Retinal pigment epithelial cell (primary cell): ENCODE measurements at regions not wholly inside any gene's neighbourhood (a gene's known extent, or its start where the extent isn't known, plus 50 kb on each side); places are given as distances from the start of the nearest gene placed in this dataset.

Experiments used
- DNase-seq: peaks from one replicate; pipeline ENCODE4 v3.0.0-alpha.2; 2010; ENCODE audit warnings: low read depth
- H3K4me3 ChIP-seq: 2 replicates; pipeline ENCODE4 v1.5.1; 2011; ENCODE audit warnings: mild to moderate bottlenecking, low read length, control low read depth, moderate library complexity
- TF ChIP-seq, protein P1 (sequence below): conservative IDR thresholded peaks from 2 replicates; pipeline ENCODE4 v1.5.1; 2011; ENCODE audit warnings: low read depth, low read length, control low read depth, inconsistent platforms

GRCh38 chrX:150308532-150309157 is 54.5 kb upstream of the MAMLD1 start:
- TF ChIP-seq, protein P1, sequence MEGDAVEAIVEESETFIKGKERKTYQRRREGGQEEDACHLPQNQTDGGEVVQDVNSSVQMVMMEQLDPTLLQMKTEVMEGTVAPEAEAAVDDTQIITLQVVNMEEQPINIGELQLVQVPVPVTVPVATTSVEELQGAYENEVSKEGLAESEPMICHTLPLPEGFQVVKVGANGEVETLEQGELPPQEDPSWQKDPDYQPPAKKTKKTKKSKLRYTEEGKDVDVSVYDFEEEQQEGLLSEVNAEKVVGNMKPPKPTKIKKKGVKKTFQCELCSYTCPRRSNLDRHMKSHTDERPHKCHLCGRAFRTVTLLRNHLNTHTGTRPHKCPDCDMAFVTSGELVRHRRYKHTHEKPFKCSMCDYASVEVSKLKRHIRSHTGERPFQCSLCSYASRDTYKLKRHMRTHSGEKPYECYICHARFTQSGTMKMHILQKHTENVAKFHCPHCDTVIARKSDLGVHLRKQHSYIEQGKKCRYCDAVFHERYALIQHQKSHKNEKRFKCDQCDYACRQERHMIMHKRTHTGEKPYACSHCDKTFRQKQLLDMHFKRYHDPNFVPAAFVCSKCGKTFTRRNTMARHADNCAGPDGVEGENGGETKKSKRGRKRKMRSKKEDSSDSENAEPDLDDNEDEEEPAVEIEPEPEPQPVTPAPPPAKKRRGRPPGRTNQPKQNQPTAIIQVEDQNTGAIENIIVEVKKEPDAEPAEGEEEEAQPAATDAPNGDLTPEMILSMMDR: no peak
- no peak for DNase-seq
- H3K4me3 ChIP-seq: no peak overlapping the region

- H3K4me3 ChIP-seq: no peak overlapping the region
- DNase-seq: no peak
- TF ChIP-seq, protein P1: no peak
Measured at GRCh38 chrX:150310417-150310816, 52.7 kb upstream of the MAMLD1 start.

- no peak for DNase-seq
- H3K4me3 ChIP-seq: no peak overlapping the region
- TF ChIP-seq, protein P1: no peak
Measured at GRCh38 chrX:150310881-150311280, 52.2 kb upstream of the MAMLD1 start.

DNA sequence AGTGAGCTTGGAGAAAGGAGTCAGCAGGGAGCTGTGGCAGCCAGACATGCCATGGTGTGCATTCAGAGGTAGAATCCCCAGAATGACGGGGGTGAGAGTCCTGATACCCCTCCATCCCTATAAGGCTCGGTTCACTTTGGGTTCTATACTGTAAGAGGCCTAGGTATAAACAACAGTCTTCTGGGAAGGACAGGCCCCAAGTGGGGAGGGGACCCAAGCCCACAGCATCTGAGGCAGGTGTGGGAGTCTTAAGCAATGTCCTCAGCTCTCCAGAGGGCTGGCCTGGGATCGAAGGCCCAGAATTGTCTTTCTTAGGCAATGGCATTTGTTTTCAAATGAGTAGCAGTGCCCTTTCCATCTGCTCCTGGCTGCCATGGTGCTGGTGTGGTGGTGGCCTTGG is 50.2 kb upstream of the MAMLD1 start:
- no peak overlapping the region for H3K4me3 ChIP-seq
- DNase-seq: no peak
- TF ChIP-seq, protein P1: no peak
